ENCODE measurements at regions not wholly inside any gene's neighbourhood (a gene's known extent, or its start where the extent isn't known, plus 50 kb on each side); places are given as distances from the start of the nearest gene placed in this dataset.

GRCh38 chr1:192418552-192419285, 101.9 kb downstream of the RGS21 start:
- no peak overlapping the region for H3K27ac ChIP-seq (ENCODE audit: low read length)
- H2AFZ ChIP-seq (ENCODE audit: low read depth, low read length): no peak overlapping the region
- TF ChIP-seq REST (IDR thresholded peaks at IDR 0.05; ENCODE audit: borderline replicate concordance) (no peak), EZH2 (IDR thresholded peaks at IDR 0.05; ENCODE audit: borderline replicate concordance, insufficient read depth, low read length, poor library complexity, severe bottlenecking) (no peak), TAF1 (IDR thresholded peaks at IDR 0.05; ENCODE audit: low read depth) (no peak), RAD21 (conservative IDR thresholded peaks at IDR 0.05) (no peak), SMC3 (conservative IDR thresholded peaks at IDR 0.05; ENCODE audit: poor library complexity) (no peak), CTCF (IDR thresholded peaks at IDR 0.05; ENCODE audit: poor library complexity, severe bottlenecking) (no peak), MXI1 (conservative IDR thresholded peaks at IDR 0.05; ENCODE audit: poor library complexity, severe bottlenecking) (no peak), POLR2AphosphoS5 (IDR thresholded peaks at IDR 0.05) (no peak), EP300 (conservative IDR thresholded peaks at IDR 0.05; ENCODE audit: poor library complexity, severe bottlenecking) (no peak)
- H3K9me2 ChIP-seq (ENCODE audit: insufficient read depth, low read length): no peaks in the 10 kb centered on the region
- H3F3A ChIP-seq (ENCODE audit: insufficient read depth, low read length, poor library complexity, severe bottlenecking): no peaks in the 10 kb centered on the region
- H3K27me3 ChIP-seq (ENCODE audit: insufficient read depth, low read depth, low read length): no peaks in the 10 kb centered on the region
- H4K20me1 ChIP-seq (ENCODE audit: insufficient read depth): no peaks in the 10 kb centered on the region
- no peaks in the 10 kb centered on the region for H3K79me2 ChIP-seq (replicated peaks; ENCODE audit: insufficient read depth, low read length)
- no peaks in the 10 kb centered on the region for H3K9me3 ChIP-seq (ENCODE audit: low read length)
- no peaks in the 10 kb centered on the region for H3K36me3 ChIP-seq (ENCODE audit: insufficient read depth, low read length)
- H3K9ac ChIP-seq (ENCODE audit: low read length): no peak overlapping the region
- H3K4me3 ChIP-seq (ENCODE audit: low read length): no peak overlapping the region
- H3K4me2 ChIP-seq (ENCODE audit: low read length): no peak overlapping the region

GRCh38 chr1:192430644-192431043, 113.9 kb downstream of the RGS21 start:
- TF ChIP-seq EZH2 (IDR thresholded peaks at IDR 0.05; ENCODE audit: borderline replicate concordance, insufficient read depth, low read length, poor library complexity, severe bottlenecking) (no peak), POLR2AphosphoS5 (IDR thresholded peaks at IDR 0.05) (no peak), CTCF (IDR thresholded peaks at IDR 0.05; ENCODE audit: poor library complexity, severe bottlenecking) (no peak), MXI1 (conservative IDR thresholded peaks at IDR 0.05; ENCODE audit: poor library complexity, severe bottlenecking) (no peak), RAD21 (conservative IDR thresholded peaks at IDR 0.05) (no peak), REST (IDR thresholded peaks at IDR 0.05; ENCODE audit: borderline replicate concordance) (no peak), EP300 (conservative IDR thresholded peaks at IDR 0.05; ENCODE audit: poor library complexity, severe bottlenecking) (no peak), TAF1 (IDR thresholded peaks at IDR 0.05; ENCODE audit: low read depth) (no peak), SMC3 (conservative IDR thresholded peaks at IDR 0.05; ENCODE audit: poor library complexity) (no peak)
- H3K27ac ChIP-seq (ENCODE audit: low read length): no peak overlapping the region
- no peaks in the 10 kb centered on the region for H3K79me2 ChIP-seq (replicated peaks; ENCODE audit: insufficient read depth, low read length)
- no peak overlapping the region for H2AFZ ChIP-seq (ENCODE audit: low read depth, low read length)
- no peaks in the 10 kb centered on the region for H3K9me2 ChIP-seq (ENCODE audit: insufficient read depth, low read length)
- H3K36me3 ChIP-seq (ENCODE audit: insufficient read depth, low read length): no peaks in the 10 kb centered on the region
- H3K9me3 ChIP-seq (ENCODE audit: low read length): peaks cover 7% of the 10 kb centered on the region
- H3F3A ChIP-seq (ENCODE audit: insufficient read depth, low read length, poor library complexity, severe bottlenecking): no peaks in the 10 kb centered on the region
- no peak overlapping the region for H3K4me3 ChIP-seq (ENCODE audit: low read length)
- no peaks in the 10 kb centered on the region for H4K20me1 ChIP-seq (ENCODE audit: insufficient read depth)
- H3K9ac ChIP-seq (ENCODE audit: low read length): no peak overlapping the region
- H3K4me2 ChIP-seq (ENCODE audit: low read length): no peak overlapping the region
- no peaks in the 10 kb centered on the region for H3K27me3 ChIP-seq (ENCODE audit: insufficient read depth, low read depth, low read length)
